Parathyroid adenoma (tissue), 2 donors: ENCODE measurements at regions not wholly inside any gene's neighbourhood (a gene's known extent, or its start where the extent isn't known, plus 50 kb on each side); places are given as distances from the start of the nearest gene placed in this dataset.

Source experiments
- H2AFZ ChIP-seq: fragments of 300-600 bp; sonication (generic); one replicate; pipeline ENCODE4 v1.7.0; 2017; ENCODE audit warnings: antibody characterized with exemption, mild to moderate bottlenecking
- H3K27ac ChIP-seq: fragments of 300-600 bp; sonication (generic); one replicate; pipeline ENCODE4 v1.7.0; 2017
- H3K27me3 ChIP-seq: fragments of 300-600 bp; sonication (generic); one replicate; pipeline ENCODE4 v1.7.0; 2017; ENCODE audit warnings: low read length; ENCODE audit not compliant: control insufficient read depth, insufficient read depth
- H3K36me3 ChIP-seq: fragments of 300-600 bp; sonication (generic); one replicate; pipeline ENCODE4 v1.7.0; 2017; ENCODE audit warnings: low read length; ENCODE audit not compliant: control insufficient read depth, insufficient read depth
- H3K4me1 ChIP-seq: fragments of 300-600 bp; sonication (generic); one replicate; pipeline ENCODE4 v1.7.0; 2017; ENCODE audit warnings: control low read depth
- H3K4me2 ChIP-seq: fragments of 300-600 bp; sonication (generic); one replicate; pipeline ENCODE4 v1.7.0; 2017; ENCODE audit warnings: low read length
- H3K4me3 ChIP-seq: fragments of 300-600 bp; sonication (generic); one replicate; pipeline ENCODE4 v1.7.0; 2017; ENCODE audit warnings: low read depth, low read length
- H3K79me2 ChIP-seq: fragments of 300-600 bp; sonication (generic); one replicate; pipeline ENCODE4 v1.7.0; 2017; ENCODE audit warnings: control low read depth
- H3K9ac ChIP-seq: fragments of 300-600 bp; sonication (generic); one replicate; pipeline ENCODE4 v1.7.0; 2017; ENCODE audit warnings: mild to moderate bottlenecking
- H3K9me3 ChIP-seq: fragments of 300-600 bp; sonication (generic); one replicate; pipeline ENCODE4 v1.7.0; 2017; ENCODE audit warnings: low read length; ENCODE audit not compliant: control insufficient read depth
- CTCF ChIP-seq: fragments of 300-600 bp; sonication (generic); IDR thresholded peaks from one replicate; pipeline ENCODE4 v1.7.0; 2017; ENCODE audit warnings: antibody characterized with exemption, mild to moderate bottlenecking
- donor health status: primary hyperparathyroidism.

GRCh38 chr9:81239388-81239787 lies 450.0 kb downstream of the TLE1 start:
- H3K4me2 ChIP-seq = no peak overlapping the region

GRCh38 chr9:81237565-81238231 lies 451.6 kb downstream of the TLE1 start:
- Histone ChIP-seq H3K27ac (no peak overlapping the region), H3K36me3 (no peaks in the 10 kb centered on the region), H3K4me2 (no peak overlapping the region), H3K4me1 (no peaks in the 10 kb centered on the region), H3K9me3 (no peaks in the 10 kb centered on the region), H3K79me2 (no peaks in the 10 kb centered on the region), H3K4me3 (no peak overlapping the region), H3K9ac (no peak overlapping the region), H3K27me3 (no peaks in the 10 kb centered on the region), H2AFZ (no peak overlapping the region)
- TF ChIP-seq CTCF = no peak

More at GRCh38 chr9:81239388-81239787, 450.0 kb downstream of the TLE1 start:
- no peak overlapping the region for H3K9ac ChIP-seq
- H3K36me3 ChIP-seq = no peaks in the 10 kb centered on the region
- no peak for TF ChIP-seq CTCF
- H3K27me3 ChIP-seq = no peaks in the 10 kb centered on the region
- no peak overlapping the region for H3K27ac ChIP-seq
- H3K4me3 ChIP-seq = no peak overlapping the region
- H3K79me2 ChIP-seq = no peaks in the 10 kb centered on the region
- no peaks in the 10 kb centered on the region for H3K4me1 ChIP-seq
- H2AFZ ChIP-seq = no peak overlapping the region
- no peaks in the 10 kb centered on the region for H3K9me3 ChIP-seq

DNA sequence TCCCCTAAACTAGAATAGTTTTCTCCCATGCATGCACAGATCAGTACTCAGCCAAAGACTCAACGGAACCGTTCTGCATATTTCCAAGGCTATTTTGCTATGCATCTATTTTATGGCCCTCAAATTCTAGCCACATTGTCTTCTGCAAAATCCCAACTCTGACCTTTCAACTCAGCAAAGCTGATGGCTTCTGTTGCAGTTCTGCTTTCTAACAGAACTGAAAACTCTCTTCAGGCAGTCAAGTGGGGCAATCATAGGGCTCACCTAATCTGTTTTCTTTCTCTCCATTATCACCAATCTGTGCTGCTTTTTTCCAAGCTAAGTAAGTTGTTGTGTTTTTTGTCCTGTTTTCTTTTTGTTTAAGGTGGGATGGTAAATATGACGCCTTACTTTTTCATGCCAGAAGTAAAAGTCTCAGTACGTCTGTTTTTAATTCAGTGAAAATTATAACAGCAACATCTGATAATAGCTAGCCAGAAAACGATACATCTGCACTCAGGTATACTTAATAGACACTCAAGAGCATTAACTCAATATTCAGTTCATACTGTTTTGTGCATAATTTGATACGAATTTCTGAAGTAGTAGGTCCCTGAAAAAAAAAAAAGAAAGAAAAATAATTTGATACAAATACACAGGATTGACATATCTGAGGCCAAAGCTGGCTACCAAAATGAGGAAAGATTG lies 454.3 kb downstream of the TLE1 start:
- Histone ChIP-seq H3K27ac (no peak overlapping the region), H3K4me2 (no peak overlapping the region), H3K79me2 (no peaks in the 10 kb centered on the region), H3K9me3 (no peaks in the 10 kb centered on the region), H3K4me1 (no peaks in the 10 kb centered on the region), H2AFZ (no peak overlapping the region), H3K4me3 (no peak overlapping the region), H3K36me3 (no peaks in the 10 kb centered on the region), H3K9ac (no peak overlapping the region), H3K27me3 (no peaks in the 10 kb centered on the region)
- no peak for TF ChIP-seq CTCF

- Histone ChIP-seq H3K27ac (no peak overlapping the region), H3K79me2 (no peaks in the 10 kb centered on the region), H3K36me3 (no peaks in the 10 kb centered on the region), H3K4me2 (no peak overlapping the region), H3K9me3 (no peaks in the 10 kb centered on the region), H3K4me1 (no peaks in the 10 kb centered on the region), H3K4me3 (no peak overlapping the region), H3K27me3 (no peaks in the 10 kb centered on the region), H2AFZ (no peak overlapping the region), H3K9ac (no peak overlapping the region)
- no peak for TF ChIP-seq CTCF
Measured at GRCh38 chr9:81231011-81231410, 458.3 kb downstream of the TLE1 start.
